Astrocyte (in vitro differentiated cells and primary cell): ENCODE measurements at regions not wholly inside any gene's neighbourhood (a gene's known extent, or its start where the extent isn't known, plus 50 kb on each side); places are given as distances from the start of the nearest gene placed in this dataset.
"Not testable (repeated sequence)": the region's sequence is repeated elsewhere in the genome, so short reads cannot be mapped to it uniquely, and the experiment has no call there.

ENCODE experiments used
- DNase-seq: peaks from one replicate; pipeline ENCODE4 v3.0.0-alpha.2; 2010; ENCODE audit warnings: low read depth
- FAIRE-seq: peaks from 2 replicates; lab custom pipeline; 2011; peaks lifted over from hg19 to GRCh38; lab: Jason Lieb, UNC
- H2AFZ ChIP-seq: 2 replicates; pipeline ENCODE4 v1.6.0; 2012; ENCODE audit warnings: low read depth, low read length, inconsistent platforms
- H3K27ac ChIP-seq: 2 replicates; pipeline ENCODE4 v1.5.1; 2011; ENCODE audit warnings: low read depth, low read length, inconsistent platforms
- H3K27me3 ChIP-seq: 2 replicates; pipeline ENCODE4 v1.6.0; 2011; ENCODE audit warnings: low read length, inconsistent platforms; ENCODE audit not compliant: insufficient read depth
- H3K36me3 ChIP-seq: 2 replicates; pipeline ENCODE4 v1.5.1; 2011; ENCODE audit warnings: low read length, inconsistent platforms; ENCODE audit not compliant: insufficient read depth
- H3K4me1 ChIP-seq: 2 replicates; pipeline ENCODE4 v1.5.1; 2011; ENCODE audit warnings: low read length, inconsistent platforms; ENCODE audit not compliant: insufficient read depth
- H3K4me2 ChIP-seq: 2 replicates; pipeline ENCODE4 v1.6.0; 2012; ENCODE audit warnings: low read length, inconsistent platforms
- H3K4me3 ChIP-seq: 2 replicates; pipeline ENCODE4 v1.5.1; 2011; ENCODE audit warnings: low read depth, mild to moderate bottlenecking, low read length, inconsistent platforms; ENCODE audit not compliant: insufficient read depth
- H3K79me2 ChIP-seq: 2 replicates; pipeline ENCODE4 v1.6.0; 2012; ENCODE audit warnings: mild to moderate bottlenecking, low read length, inconsistent platforms; ENCODE audit not compliant: insufficient read depth
- H3K9ac ChIP-seq: 2 replicates; pipeline ENCODE4 v1.6.0; 2012; ENCODE audit warnings: mild to moderate bottlenecking, low read length, inconsistent platforms
- H3K9me3 ChIP-seq: 2 replicates; pipeline ENCODE4 v1.5.1; 2012; ENCODE audit warnings: low read depth, mild to moderate bottlenecking, low read length, inconsistent platforms; ENCODE audit not compliant: insufficient read depth
- H4K20me1 ChIP-seq: 2 replicates; pipeline ENCODE4 v1.6.0; 2012; ENCODE audit warnings: low read length, inconsistent platforms; ENCODE audit not compliant: insufficient read depth
- H3K27ac Mint-ChIP-seq: one replicate; pipeline ENCODE4 v1.8.0; 2021; ENCODE audit warnings: mild to moderate bottlenecking, mixed read lengths; ENCODE audit not compliant: unreplicated experiment
- H3K27me3 Mint-ChIP-seq: one replicate; pipeline ENCODE4 v1.8.0; 2021; ENCODE audit warnings: low read depth, mixed read lengths; ENCODE audit not compliant: unreplicated experiment
- H3K36me3 Mint-ChIP-seq: one replicate; pipeline ENCODE4 v1.8.0; 2021; ENCODE audit warnings: low read depth, mixed read lengths; ENCODE audit not compliant: unreplicated experiment
- H3K4me1 Mint-ChIP-seq: one replicate; pipeline ENCODE4 v1.8.0; 2021; ENCODE audit warnings: low read depth, mixed read lengths; ENCODE audit not compliant: unreplicated experiment
- H3K4me3 Mint-ChIP-seq: one replicate; pipeline ENCODE4 v1.8.0; 2021; ENCODE audit warnings: mild to moderate bottlenecking, moderate library complexity, mixed read lengths; ENCODE audit not compliant: unreplicated experiment
- H3K9me3 Mint-ChIP-seq: one replicate; pipeline ENCODE4 v1.8.0; 2021; ENCODE audit warnings: mild to moderate bottlenecking, mixed read lengths; ENCODE audit not compliant: unreplicated experiment
- CTCF ChIP-seq: IDR thresholded peaks from 2 replicates; pipeline ENCODE4 v1.5.1; 2011; ENCODE audit warnings: low read depth, mild to moderate bottlenecking, inconsistent platforms, low read length, moderate library complexity; ENCODE audit not compliant: insufficient read depth
- EZH2 ChIP-seq: IDR thresholded peaks from 2 replicates; pipeline ENCODE4 v1.6.1; 2012; ENCODE audit warnings: mild to moderate bottlenecking, low read length, inconsistent platforms; ENCODE audit not compliant: insufficient read depth

- not testable (repeated sequence) for H3K36me3 Mint-ChIP-seq, H3K9me3 Mint-ChIP-seq, DNase-seq, H3K4me2 ChIP-seq, H3K27ac ChIP-seq, H3K9me3 ChIP-seq, H3K79me2 ChIP-seq, H3K27me3 ChIP-seq, FAIRE-seq, H3K4me3 Mint-ChIP-seq, H3K9ac ChIP-seq, H3K4me1 Mint-ChIP-seq, H2AFZ ChIP-seq, H4K20me1 ChIP-seq, H3K36me3 ChIP-seq, H3K4me3 ChIP-seq, H3K27ac Mint-ChIP-seq, H3K27me3 Mint-ChIP-seq, H3K4me1 ChIP-seq
These were observed 121.8 kb downstream of the CDRT15L2 start for GRCh38 chr17:20701366-20701765.

GRCh38 chr17:20702692-20703091 is 123.2 kb downstream of the CDRT15L2 start:
- no peak for TF ChIP-seq EZH2
- no peak for TF ChIP-seq CTCF
- Histone ChIP-seq H3K27ac (no peak overlapping the region), H3K36me3 (no peaks in the 10 kb centered on the region), H3K9me3 (no peaks in the 10 kb centered on the region), H3K4me3 (no peak overlapping the region), H3K9ac (no peak overlapping the region), H2AFZ (no peak overlapping the region), H3K79me2 (no peaks in the 10 kb centered on the region), H4K20me1 (no peaks in the 10 kb centered on the region), H3K4me2 (no peak overlapping the region), H3K4me1 (no peaks in the 10 kb centered on the region), H3K27me3 (no peaks in the 10 kb centered on the region)
- peaks cover 4% of the 10 kb centered on the region for H3K27me3 Mint-ChIP-seq
- H3K4me1 Mint-ChIP-seq: peaks cover 6% of the 10 kb centered on the region
- FAIRE-seq: no peak
- H3K27ac Mint-ChIP-seq: no peak overlapping the region
- peaks cover 3% of the 10 kb centered on the region for H3K36me3 Mint-ChIP-seq
- no peaks in the 10 kb centered on the region for H3K9me3 Mint-ChIP-seq
- no peak for DNase-seq
- no peak overlapping the region for H3K4me3 Mint-ChIP-seq

GRCh38 chr17:20703781-20704180 is 124.3 kb downstream of the CDRT15L2 start:
- Mint-ChIP-seq H3K4me3 (no peak overlapping the region), H3K27me3 (peaks cover 4% of the 10 kb centered on the region), H3K27ac (no peak overlapping the region), H3K36me3 (peaks cover 3% of the 10 kb centered on the region), H3K9me3 (no peaks in the 10 kb centered on the region), H3K4me1 (peaks cover 3% of the 10 kb centered on the region)
- Histone ChIP-seq H2AFZ (no peak overlapping the region), H3K4me2 (no peak overlapping the region), H3K36me3 (no peaks in the 10 kb centered on the region), H3K4me3 (no peak overlapping the region), H3K79me2 (no peaks in the 10 kb centered on the region), H3K9me3 (no peaks in the 10 kb centered on the region), H4K20me1 (no peaks in the 10 kb centered on the region), H3K4me1 (no peaks in the 10 kb centered on the region), H3K27me3 (no peaks in the 10 kb centered on the region), H3K27ac (no peak overlapping the region), H3K9ac (no peak overlapping the region)
- no peak for FAIRE-seq
- no peak for DNase-seq
- TF ChIP-seq CTCF (no peak), EZH2 (no peak)

- H2AFZ ChIP-seq, H3K27ac Mint-ChIP-seq, H3K79me2 ChIP-seq, DNase-seq, H3K4me1 ChIP-seq, H3K27me3 ChIP-seq, H3K36me3 Mint-ChIP-seq, H3K27me3 Mint-ChIP-seq, H3K36me3 ChIP-seq, H3K4me2 ChIP-seq, FAIRE-seq, H3K4me1 Mint-ChIP-seq, H3K4me3 Mint-ChIP-seq, H3K9me3 ChIP-seq, H4K20me1 ChIP-seq, H3K9ac ChIP-seq, H3K9me3 Mint-ChIP-seq, H3K4me3 ChIP-seq, H3K27ac ChIP-seq: not testable (repeated sequence)
These were observed 125.7 kb downstream of the CDRT15L2 start for GRCh38 chr17:20705186-20705585.
